Ovary (tissue), 3 donors: ENCODE measurements at regions not wholly inside any gene's neighbourhood (a gene's known extent, or its start where the extent isn't known, plus 50 kb on each side); places are given as distances from the start of the nearest gene placed in this dataset.

Experiments used
- CTCF ChIP-seq, 3 donors: fragments of 450-650 bp in 2 of 3; fragments of 200-600 bp in 1 of 3; IDR thresholded peaks; one replicate each; pipeline versions ENCODE4 v1.5.1 to v1.8.0; 2016 to 2022; ENCODE audit warnings: antibody characterized with exemption in 3 of 3, mild to moderate bottlenecking in 1 of 3
- EP300 ChIP-seq: sonication (generic); formaldehyde crosslinking; IDR thresholded peaks from one replicate; pipeline ENCODE4 v1.6.1; 2017; ENCODE audit warnings: antibody characterized with exemption
- POLR2A ChIP-seq: fragments of 450-650 bp; IDR thresholded peaks from one replicate; pipeline ENCODE4 v1.6.1; 2017; ENCODE audit warnings: antibody characterized with exemption, mild to moderate bottlenecking, moderate library complexity
- donor health status: DM: no; HTN: no; CAD: no.

DNA sequence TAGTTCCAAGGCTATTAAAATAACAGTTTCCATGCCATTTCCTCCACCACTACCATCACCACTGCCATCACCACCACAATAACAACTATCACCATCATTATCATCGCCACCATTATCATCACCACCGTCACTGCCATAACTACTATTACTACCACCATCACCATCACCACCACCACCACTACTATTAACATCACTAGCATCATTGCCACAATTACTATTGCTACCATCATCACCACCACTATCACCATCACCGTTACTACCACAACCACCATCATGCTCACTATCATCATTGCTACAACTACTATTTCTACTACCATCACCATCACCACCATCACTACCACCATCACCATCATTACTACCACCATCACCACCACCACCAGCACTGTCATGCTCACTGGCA, 185.9 kb upstream of the MAF start:
- no peak for TF ChIP-seq CTCF (IDR thresholded peaks at IDR 0.05)
- TF ChIP-seq POLR2A, result no peak
- no peak for TF ChIP-seq EP300
